ENCODE measurements at regions not wholly inside any gene's neighbourhood (a gene's known extent, or its start where the extent isn't known, plus 50 kb on each side); places are given as distances from the start of the nearest gene placed in this dataset.

GRCh38 chr12:97118796-97119375 is 211.8 kb downstream of the NEDD1 start:
- H3K36me3 Mint-ChIP-seq (ENCODE audit: low read depth), result no peaks in the 10 kb centered on the region
- H3K4me3 Mint-ChIP-seq (ENCODE audit: unreplicated experiment), result no peak overlapping the region
- no peak for DNase-seq (ENCODE audit: low spot score)
- H3K27ac Mint-ChIP-seq (ENCODE audit: unreplicated experiment), result no peak overlapping the region
- peaks cover 2% of the 10 kb centered on the region for H3K9me3 Mint-ChIP-seq (ENCODE audit: low read depth)
- no peaks in the 10 kb centered on the region for H3K4me1 Mint-ChIP-seq (ENCODE audit: low read depth)
- H3K27me3 Mint-ChIP-seq (ENCODE audit: low read depth), result no peaks in the 10 kb centered on the region
- no peak for TF ChIP-seq CTCF (IDR thresholded peaks at IDR 0.05)

- no peak for DNase-seq (ENCODE audit: low spot score)
- no peaks in the 10 kb centered on the region for H3K9me3 Mint-ChIP-seq (ENCODE audit: low read depth)
- no peak for TF ChIP-seq CTCF (IDR thresholded peaks at IDR 0.05)
- H3K4me3 Mint-ChIP-seq (ENCODE audit: unreplicated experiment), result no peak overlapping the region
- H3K36me3 Mint-ChIP-seq (ENCODE audit: low read depth), result no peaks in the 10 kb centered on the region
- no peak overlapping the region for H3K27ac Mint-ChIP-seq (ENCODE audit: unreplicated experiment)
- no peaks in the 10 kb centered on the region for H3K4me1 Mint-ChIP-seq (ENCODE audit: low read depth)
- H3K27me3 Mint-ChIP-seq (ENCODE audit: low read depth), result peaks cover 8% of the 10 kb centered on the region
These were observed 220.0 kb downstream of the NEDD1 start for GRCh38 chr12:97127061-97127460.

GRCh38 chr12:97131220-97131981 is 224.3 kb downstream of the NEDD1 start:
- DNase-seq (ENCODE audit: low spot score), result no peak
- peaks cover 8% of the 10 kb centered on the region for H3K27me3 Mint-ChIP-seq (ENCODE audit: low read depth)
- H3K27ac Mint-ChIP-seq (ENCODE audit: unreplicated experiment), result no peak overlapping the region
- TF ChIP-seq CTCF (IDR thresholded peaks at IDR 0.05), result no peak
- no peak overlapping the region for H3K4me3 Mint-ChIP-seq (ENCODE audit: unreplicated experiment)
- no peaks in the 10 kb centered on the region for H3K4me1 Mint-ChIP-seq (ENCODE audit: low read depth)
- no peaks in the 10 kb centered on the region for H3K36me3 Mint-ChIP-seq (ENCODE audit: low read depth)
- H3K9me3 Mint-ChIP-seq (ENCODE audit: low read depth), result no peaks in the 10 kb centered on the region

GRCh38 chr12:97132270-97132669 is 225.2 kb downstream of the NEDD1 start:
- H3K27me3 Mint-ChIP-seq (ENCODE audit: low read depth), result peaks cover 8% of the 10 kb centered on the region
- no peak overlapping the region for H3K4me3 Mint-ChIP-seq (ENCODE audit: unreplicated experiment)
- no peaks in the 10 kb centered on the region for H3K4me1 Mint-ChIP-seq (ENCODE audit: low read depth)
- no peak for TF ChIP-seq CTCF (IDR thresholded peaks at IDR 0.05)
- H3K36me3 Mint-ChIP-seq (ENCODE audit: low read depth), result no peaks in the 10 kb centered on the region
- H3K9me3 Mint-ChIP-seq (ENCODE audit: low read depth), result no peaks in the 10 kb centered on the region
- no peak for DNase-seq (ENCODE audit: low spot score)
- H3K27ac Mint-ChIP-seq (ENCODE audit: unreplicated experiment), result no peak overlapping the region

- no peak overlapping the region for H3K4me3 Mint-ChIP-seq (ENCODE audit: unreplicated experiment)
- no peaks in the 10 kb centered on the region for H3K4me1 Mint-ChIP-seq (ENCODE audit: low read depth)
- peaks cover 4% of the 10 kb centered on the region for H3K9me3 Mint-ChIP-seq (ENCODE audit: low read depth)
These were observed 227.4 kb downstream of the NEDD1 start for GRCh38 chr12:97134495-97134894.

More at GRCh38 chr12:97134495-97134894, 227.4 kb downstream of the NEDD1 start:
- Mint-ChIP-seq H3K27ac (ENCODE audit: unreplicated experiment) (no peak overlapping the region), H3K36me3 (ENCODE audit: low read depth) (no peaks in the 10 kb centered on the region), H3K27me3 (ENCODE audit: low read depth) (peaks cover 4% of the 10 kb centered on the region)
- no peak for DNase-seq (ENCODE audit: low spot score)
- no peak for TF ChIP-seq CTCF (IDR thresholded peaks at IDR 0.05)

Data from chondrocyte (in vitro differentiated cells).